ENCODE measurements at regions not wholly inside any gene's neighbourhood (a gene's known extent, or its start where the extent isn't known, plus 50 kb on each side); places are given as distances from the start of the nearest gene placed in this dataset.
A peak's percentile ranks its signal among the peaks of the same experiment; 100 is the strongest.
"Not testable (repeated sequence)": the region's sequence is repeated elsewhere in the genome, so short reads cannot be mapped to it uniquely, and the experiment has no call there.

DNA sequence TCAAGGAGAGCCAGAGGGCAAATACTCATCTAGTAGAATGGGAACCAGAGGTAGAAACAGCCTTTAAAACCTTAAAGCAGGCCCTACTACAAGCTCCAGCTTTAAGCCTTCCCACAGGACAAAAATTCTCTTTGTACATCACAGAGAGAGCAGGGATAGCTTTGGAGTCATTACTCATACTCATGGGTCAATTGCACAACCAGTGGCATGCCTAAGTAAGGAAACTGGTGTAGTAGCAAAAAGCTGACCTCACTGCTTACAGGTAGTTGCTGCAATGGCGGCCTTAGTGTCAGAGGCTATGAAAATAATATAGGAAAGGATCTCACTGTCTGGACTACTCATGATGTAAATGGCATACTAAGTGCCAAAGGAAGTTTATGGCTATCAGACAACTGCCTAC lies 1551.4 kb downstream of the NLGN4Y start:
- Histone ChIP-seq H3K4me3 (no peak overlapping the region), H3K36me3 (no peaks in the 10 kb centered on the region), H3K4me1 (no peaks in the 10 kb centered on the region), H3K9me3 (no peaks in the 10 kb centered on the region), H3K27ac (no peak overlapping the region), H3K27me3 (no peaks in the 10 kb centered on the region)
- DNase-seq (no peak), ATAC-seq (no peak)
- no CpG with 5 or more reads among the region's 1 CpG for WGBS (ENCODE audit: insufficient coverage, low coverage, low lambda C conversion rate, missing lambda C conversion rate)
- TF ChIP-seq, protein P1, sequence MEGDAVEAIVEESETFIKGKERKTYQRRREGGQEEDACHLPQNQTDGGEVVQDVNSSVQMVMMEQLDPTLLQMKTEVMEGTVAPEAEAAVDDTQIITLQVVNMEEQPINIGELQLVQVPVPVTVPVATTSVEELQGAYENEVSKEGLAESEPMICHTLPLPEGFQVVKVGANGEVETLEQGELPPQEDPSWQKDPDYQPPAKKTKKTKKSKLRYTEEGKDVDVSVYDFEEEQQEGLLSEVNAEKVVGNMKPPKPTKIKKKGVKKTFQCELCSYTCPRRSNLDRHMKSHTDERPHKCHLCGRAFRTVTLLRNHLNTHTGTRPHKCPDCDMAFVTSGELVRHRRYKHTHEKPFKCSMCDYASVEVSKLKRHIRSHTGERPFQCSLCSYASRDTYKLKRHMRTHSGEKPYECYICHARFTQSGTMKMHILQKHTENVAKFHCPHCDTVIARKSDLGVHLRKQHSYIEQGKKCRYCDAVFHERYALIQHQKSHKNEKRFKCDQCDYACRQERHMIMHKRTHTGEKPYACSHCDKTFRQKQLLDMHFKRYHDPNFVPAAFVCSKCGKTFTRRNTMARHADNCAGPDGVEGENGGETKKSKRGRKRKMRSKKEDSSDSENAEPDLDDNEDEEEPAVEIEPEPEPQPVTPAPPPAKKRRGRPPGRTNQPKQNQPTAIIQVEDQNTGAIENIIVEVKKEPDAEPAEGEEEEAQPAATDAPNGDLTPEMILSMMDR (IDR thresholded peaks at IDR 0.05) = no peak
- TF ChIP-seq POLR2A (IDR thresholded peaks at IDR 0.05) = no peak
- intact Hi-C loops (cut with DNase I) = no loop called here

DNA sequence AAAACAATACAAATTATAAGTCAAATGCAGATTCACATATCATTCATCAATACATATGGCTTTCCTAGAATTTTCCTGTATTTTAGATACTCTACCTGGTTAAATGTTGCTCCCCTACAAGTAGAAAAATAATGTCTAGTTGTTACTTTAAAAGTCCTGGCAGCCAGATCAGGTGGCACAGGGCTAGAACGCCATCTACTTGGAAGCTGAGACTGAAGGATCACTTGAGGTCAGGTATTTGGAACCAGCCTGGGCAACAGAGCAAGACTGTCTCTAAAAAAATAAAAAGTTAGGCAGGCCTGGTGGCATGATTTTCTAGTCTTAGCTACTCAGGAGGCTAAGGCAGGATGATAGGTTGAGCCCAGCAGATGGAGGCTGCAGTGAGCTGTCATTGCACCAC lies 1573.0 kb downstream of the NLGN4Y start:
- TF ChIP-seq POLR2A (IDR thresholded peaks at IDR 0.05) = no peak
- TF ChIP-seq, protein P1 (IDR thresholded peaks at IDR 0.05) = no peak
- ATAC-seq = no peak
- H3K27me3 ChIP-seq = no peaks in the 10 kb centered on the region
- no peak overlapping the region for H3K4me3 ChIP-seq
- H3K27ac ChIP-seq = no peak overlapping the region
- intact Hi-C loops (cut with DNase I) = no loop called here
- no CpG with 5 or more reads among the region's 1 CpG for WGBS (ENCODE audit: insufficient coverage, low coverage, low lambda C conversion rate, missing lambda C conversion rate)
- H3K36me3 ChIP-seq = no peaks in the 10 kb centered on the region
- no peaks in the 10 kb centered on the region for H3K9me3 ChIP-seq
- DNase-seq = no peak
- H3K4me1 ChIP-seq = no peaks in the 10 kb centered on the region

DNA sequence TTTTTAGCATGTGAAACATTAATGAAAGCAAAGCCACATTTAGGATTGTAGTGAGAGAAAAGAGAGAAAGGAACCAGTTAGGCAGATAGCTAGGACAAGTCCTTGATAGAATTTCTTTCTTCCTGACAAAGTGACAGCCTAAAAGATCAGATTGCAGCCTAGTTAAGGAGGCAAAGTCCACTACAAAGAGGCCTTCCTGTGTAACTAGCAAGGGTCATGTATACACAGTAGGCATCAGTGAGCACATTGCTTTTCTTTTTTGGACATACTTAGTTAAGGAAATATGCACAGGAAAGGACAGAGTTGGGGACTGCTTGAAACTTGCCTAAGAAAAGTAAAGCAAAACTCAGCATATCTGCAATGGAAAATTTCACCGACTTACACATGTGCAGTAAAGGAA lies 1577.5 kb downstream of the NLGN4Y start:
- no peaks in the 10 kb centered on the region for H3K4me1 ChIP-seq
- no peaks in the 10 kb centered on the region for H3K36me3 ChIP-seq
- DNase-seq (peak in 1 of 3 donors; percentile 36), ATAC-seq (peak in 1 of 4 donors; percentile 98)
- no peak for TF ChIP-seq POLR2A (IDR thresholded peaks at IDR 0.05)
- TF ChIP-seq, protein P1 (IDR thresholded peaks at IDR 0.05) = no peak
- H3K27ac ChIP-seq = no peak overlapping the region
- no peaks in the 10 kb centered on the region for H3K27me3 ChIP-seq
- no peak overlapping the region for H3K4me3 ChIP-seq
- H3K9me3 ChIP-seq = no peaks in the 10 kb centered on the region
- WGBS (ENCODE audit: insufficient coverage, low coverage, low lambda C conversion rate, missing lambda C conversion rate) = no CpG with 5 or more reads among the region's 1 CpG
- intact Hi-C loops (cut with DNase I) = no loop called here

DNA sequence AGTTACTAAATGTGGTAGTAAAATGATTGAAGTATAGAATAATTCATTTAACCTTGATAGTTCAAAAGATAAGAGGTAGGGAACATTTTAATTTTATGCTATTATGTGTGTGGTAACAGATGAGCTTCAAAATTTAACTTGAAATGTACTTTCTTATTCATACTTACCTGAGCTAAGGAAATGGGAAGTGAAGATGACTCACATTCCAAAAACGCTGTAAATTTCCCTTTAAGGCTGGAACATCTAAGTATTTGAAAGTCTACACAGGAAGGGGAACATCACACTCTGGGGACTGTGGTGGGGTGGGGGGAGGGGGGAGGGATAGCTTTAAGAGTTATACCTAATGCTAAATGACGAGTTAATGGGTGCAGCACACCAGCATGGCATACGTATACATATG lies 1582.3 kb downstream of the NLGN4Y start:
- H3K27ac ChIP-seq = no peak overlapping the region
- no peaks in the 10 kb centered on the region for H3K4me1 ChIP-seq
- intact Hi-C loops (cut with DNase I) = no loop called here
- no peaks in the 10 kb centered on the region for H3K9me3 ChIP-seq
- no CpG with 5 or more reads among the region's 3 CpGs for WGBS (ENCODE audit: insufficient coverage, low coverage, low lambda C conversion rate, missing lambda C conversion rate)
- no peaks in the 10 kb centered on the region for H3K27me3 ChIP-seq
- TF ChIP-seq POLR2A (IDR thresholded peaks at IDR 0.05) = no peak
- TF ChIP-seq, protein P1 (IDR thresholded peaks at IDR 0.05) = no peak
- no peaks in the 10 kb centered on the region for H3K36me3 ChIP-seq
- ATAC-seq = no peak
- no peak for DNase-seq
- no peak overlapping the region for H3K4me3 ChIP-seq

DNA sequence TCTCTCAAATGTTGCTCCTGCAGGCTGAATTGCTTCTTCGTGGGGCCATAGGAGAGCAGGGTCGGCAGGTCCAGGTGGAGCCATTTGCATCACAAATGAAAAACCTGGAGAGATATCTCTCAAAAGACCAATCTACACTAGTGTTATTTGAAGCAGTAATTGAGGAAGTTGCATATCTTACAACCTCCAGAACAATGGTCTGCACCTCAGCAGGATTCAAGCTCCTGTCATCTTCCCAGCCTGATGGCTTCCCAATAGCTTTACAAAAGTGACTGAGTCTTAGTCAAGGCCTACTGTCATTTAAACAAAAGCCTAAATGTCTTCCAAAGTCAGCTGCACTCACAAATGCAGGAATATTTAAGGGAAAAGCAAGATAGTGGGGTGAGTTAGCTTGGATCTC lies 1584.5 kb downstream of the NLGN4Y start:
- intact Hi-C loops (cut with DNase I) = no loop called here
- no peak for ATAC-seq
- TF ChIP-seq, protein P1 (IDR thresholded peaks at IDR 0.05) = no peak
- TF ChIP-seq POLR2A (IDR thresholded peaks at IDR 0.05) = no peak
- H3K27ac ChIP-seq = no peak overlapping the region
- WGBS (ENCODE audit: insufficient coverage, low coverage, low lambda C conversion rate, missing lambda C conversion rate) = no CpG with 5 or more reads among the region's 2 CpGs
- no peaks in the 10 kb centered on the region for H3K27me3 ChIP-seq
- DNase-seq = no peak
- no peak overlapping the region for H3K4me3 ChIP-seq
- H3K36me3 ChIP-seq = no peaks in the 10 kb centered on the region
- H3K4me1 ChIP-seq = no peaks in the 10 kb centered on the region
- no peaks in the 10 kb centered on the region for H3K9me3 ChIP-seq

DNA sequence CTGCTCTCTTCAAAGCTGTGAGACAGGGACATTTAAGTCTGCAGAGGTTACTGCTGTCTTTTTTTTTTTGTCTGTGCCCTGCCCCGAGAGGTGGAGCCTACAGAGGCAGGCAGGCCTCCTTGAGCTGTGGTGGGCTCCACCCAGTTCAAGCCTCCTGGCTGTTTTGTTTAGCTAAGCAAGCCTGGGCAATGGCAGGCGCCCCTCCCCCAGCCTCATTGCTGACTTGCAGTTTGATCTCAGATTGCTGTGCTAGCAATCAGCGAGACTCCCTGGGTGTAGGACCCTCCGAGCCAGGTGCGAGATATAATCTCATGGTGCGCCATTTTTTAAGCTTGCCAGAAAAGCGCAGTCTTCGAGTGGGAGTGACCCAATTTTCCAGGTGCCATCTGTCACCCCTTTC lies 1595.8 kb downstream of the NLGN4Y start:
- H3K36me3 ChIP-seq; DNase-seq; H3K9me3 ChIP-seq; H3K4me1 ChIP-seq; H3K27me3 ChIP-seq; intact Hi-C loops (cut with DNase I); ATAC-seq; H3K27ac ChIP-seq; H3K4me3 ChIP-seq: not testable (repeated sequence)
- WGBS (ENCODE audit: insufficient coverage, low coverage, low lambda C conversion rate, missing lambda C conversion rate) = no CpG with 5 or more reads among the region's 8 CpGs

All from right lobe of liver (tissue), 6 donors.